ENCODE measurements at regions not wholly inside any gene's neighbourhood (a gene's known extent, or its start where the extent isn't known, plus 50 kb on each side); places are given as distances from the start of the nearest gene placed in this dataset.

DNA sequence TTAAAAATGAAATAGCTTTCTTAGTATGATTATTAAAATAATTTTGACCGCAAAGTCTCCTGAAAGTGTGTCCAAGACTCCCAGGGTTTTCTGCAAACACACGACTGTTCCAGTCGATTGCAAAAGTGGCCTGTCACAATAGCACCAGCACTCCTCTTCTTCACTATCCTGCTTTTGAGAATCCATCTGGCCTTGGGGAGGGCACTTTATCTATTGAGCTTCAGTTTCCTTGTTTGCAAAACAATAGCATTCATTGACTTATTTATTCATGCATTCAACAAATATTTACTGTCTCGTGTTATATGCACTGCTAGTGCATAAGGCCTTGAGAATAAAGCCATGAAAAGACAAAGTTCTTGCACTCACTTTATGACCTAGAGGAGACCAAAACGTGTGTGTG, 96.2 kb upstream of the NTM start:
- TF ChIP-seq, protein P1, sequence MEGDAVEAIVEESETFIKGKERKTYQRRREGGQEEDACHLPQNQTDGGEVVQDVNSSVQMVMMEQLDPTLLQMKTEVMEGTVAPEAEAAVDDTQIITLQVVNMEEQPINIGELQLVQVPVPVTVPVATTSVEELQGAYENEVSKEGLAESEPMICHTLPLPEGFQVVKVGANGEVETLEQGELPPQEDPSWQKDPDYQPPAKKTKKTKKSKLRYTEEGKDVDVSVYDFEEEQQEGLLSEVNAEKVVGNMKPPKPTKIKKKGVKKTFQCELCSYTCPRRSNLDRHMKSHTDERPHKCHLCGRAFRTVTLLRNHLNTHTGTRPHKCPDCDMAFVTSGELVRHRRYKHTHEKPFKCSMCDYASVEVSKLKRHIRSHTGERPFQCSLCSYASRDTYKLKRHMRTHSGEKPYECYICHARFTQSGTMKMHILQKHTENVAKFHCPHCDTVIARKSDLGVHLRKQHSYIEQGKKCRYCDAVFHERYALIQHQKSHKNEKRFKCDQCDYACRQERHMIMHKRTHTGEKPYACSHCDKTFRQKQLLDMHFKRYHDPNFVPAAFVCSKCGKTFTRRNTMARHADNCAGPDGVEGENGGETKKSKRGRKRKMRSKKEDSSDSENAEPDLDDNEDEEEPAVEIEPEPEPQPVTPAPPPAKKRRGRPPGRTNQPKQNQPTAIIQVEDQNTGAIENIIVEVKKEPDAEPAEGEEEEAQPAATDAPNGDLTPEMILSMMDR (IDR thresholded peaks at IDR 0.05) = no peak
- no peak for TF ChIP-seq POLR2A (IDR thresholded peaks at IDR 0.05)
- TF ChIP-seq POLR2AphosphoS5 (IDR thresholded peaks at IDR 0.05) = no peak

Measured in prostate gland (tissue), 2 donors.